ENCODE measurements at regions not wholly inside any gene's neighbourhood (a gene's known extent, or its start where the extent isn't known, plus 50 kb on each side); places are given as distances from the start of the nearest gene placed in this dataset.

DNA sequence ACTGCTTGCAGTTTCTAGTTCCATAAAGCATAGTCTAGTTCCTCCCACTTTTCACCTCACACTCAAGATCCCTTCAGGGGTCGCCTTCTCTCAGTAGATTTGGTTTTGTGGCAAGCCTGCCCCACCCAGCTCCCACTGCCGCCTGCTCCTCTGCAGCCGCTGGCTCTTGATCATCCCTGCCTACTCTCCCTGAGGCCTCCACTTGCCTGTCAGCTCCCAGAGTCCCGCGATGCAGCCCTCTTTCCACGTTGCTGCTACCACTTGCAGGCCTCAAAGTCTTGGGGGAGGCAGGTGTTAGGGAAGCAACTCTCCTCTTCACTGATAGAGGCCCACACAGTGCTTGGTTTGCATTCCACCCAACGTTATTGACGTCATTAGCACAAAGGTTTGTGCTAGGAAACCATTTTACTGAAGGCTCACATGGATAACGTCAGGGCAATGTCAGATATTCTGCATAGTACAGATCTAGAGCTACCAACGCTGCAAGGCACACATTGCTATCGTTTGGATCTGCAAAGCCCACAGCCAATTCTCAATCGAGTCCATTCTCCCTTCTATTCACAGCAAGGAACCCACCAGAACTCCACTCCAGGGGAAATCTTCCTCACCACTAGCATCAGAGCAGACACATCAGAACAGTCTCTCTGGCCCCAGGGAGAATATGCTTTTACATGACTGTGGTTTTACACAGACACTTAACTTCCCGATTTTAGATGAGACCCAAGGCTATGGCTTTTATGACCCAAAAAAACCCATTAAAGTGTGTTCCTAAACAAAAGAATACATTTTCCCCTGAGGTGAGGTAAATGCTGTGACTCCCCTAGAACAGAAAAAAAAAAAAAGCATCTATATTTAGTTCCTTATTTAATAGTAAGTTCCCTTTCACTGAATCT is 519.5 kb upstream of the CAMK1G start:
- no peak for DNase-seq (ENCODE audit: low read depth)

GRCh38 chr1:209064850-209065706 is 518.4 kb upstream of the CAMK1G start:
- DNase-seq (ENCODE audit: low read depth) = no peak

GRCh38 chr1:209072481-209072880 is 511.0 kb upstream of the CAMK1G start:
- no peak for DNase-seq (ENCODE audit: low read depth)

GRCh38 chr1:209073879-209074278 is 509.6 kb upstream of the CAMK1G start:
- DNase-seq (ENCODE audit: low read depth) = no peak

- no peak for DNase-seq (ENCODE audit: low read depth)
Observed at GRCh38 chr1:209074575-209075250, 508.8 kb upstream of the CAMK1G start.

DNA sequence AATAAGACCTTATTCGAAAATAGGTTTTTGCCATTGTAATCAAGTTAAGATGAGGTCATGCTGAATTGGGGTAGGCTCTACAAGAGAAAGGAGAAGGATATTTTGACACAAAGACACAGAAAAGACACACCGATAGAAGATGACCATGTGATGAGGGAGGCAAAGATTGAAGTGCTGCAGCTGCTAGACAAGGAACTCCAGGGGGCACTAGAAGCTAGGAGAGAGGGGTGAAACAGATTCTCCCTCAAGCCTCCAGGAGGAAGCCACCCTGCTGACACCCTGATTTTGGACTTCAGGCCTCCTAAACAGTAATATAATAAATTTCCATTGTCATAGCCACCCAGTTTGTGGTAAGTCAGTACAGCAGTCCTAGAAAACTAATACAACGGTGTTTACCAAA is 506.8 kb upstream of the CAMK1G start:
- no peak for DNase-seq (ENCODE audit: low read depth)

DNA sequence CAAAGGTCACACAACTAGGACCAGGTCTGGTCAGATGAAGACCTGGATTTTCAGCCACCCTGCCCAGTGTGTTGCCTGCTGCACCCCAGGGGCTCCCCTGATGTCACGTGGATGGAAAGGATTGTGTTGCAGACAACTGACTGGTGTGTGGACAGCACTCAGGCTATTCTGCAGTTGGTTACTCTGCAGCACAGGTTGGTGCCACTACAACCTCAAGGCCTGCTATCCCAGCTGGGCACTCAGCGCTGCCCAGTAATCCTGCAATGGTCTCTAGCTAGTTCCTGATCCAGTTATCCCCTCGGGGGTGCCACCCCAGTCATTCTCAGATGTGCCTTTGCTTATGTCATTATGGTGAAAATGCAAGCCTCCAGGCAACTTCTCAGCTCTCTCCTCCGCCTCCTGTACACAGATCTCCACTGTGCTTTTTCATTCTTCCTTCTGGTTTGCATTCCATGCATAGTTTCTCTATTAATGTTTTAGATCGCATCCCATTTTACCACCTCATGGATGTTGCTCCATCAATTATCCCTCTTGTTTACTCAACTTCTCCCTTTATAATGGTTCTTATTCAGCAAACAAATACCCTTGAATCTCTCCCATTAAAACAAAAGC is 503.2 kb upstream of the CAMK1G start:
- DNase-seq (ENCODE audit: low read depth) = no peak

DNA sequence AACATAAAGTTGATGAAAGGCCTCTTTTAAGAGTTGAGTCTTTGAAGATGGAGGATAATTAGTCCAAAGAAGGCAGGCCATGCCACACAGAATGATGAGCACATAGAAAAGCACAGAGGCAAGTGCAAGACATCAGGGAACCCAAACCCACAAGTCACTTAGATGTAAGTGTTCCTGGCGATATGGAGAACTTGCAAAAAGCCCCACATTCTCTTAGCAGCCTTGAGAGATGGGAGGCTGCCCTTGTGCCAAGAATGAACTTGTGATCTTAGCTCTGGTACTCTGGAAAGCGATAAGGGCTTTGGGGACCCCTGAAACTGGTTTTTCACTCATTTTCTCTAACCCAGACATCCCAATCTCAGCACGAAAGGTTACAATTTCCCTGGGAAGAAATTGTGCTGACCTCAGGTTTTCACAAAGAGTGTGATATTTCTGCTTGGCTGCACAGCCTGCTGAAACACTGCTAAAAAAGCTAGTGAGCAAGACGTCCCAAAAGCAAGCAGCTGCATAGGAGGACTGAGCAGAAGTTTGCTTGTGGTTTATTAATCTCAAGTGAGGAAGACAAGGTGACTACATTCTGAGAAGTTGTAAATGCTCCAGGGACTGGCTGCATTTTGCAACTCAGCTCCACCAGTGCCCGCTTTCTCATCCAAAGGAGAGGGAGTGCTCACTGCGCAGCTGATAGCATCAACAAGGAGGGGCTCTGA is 496.9 kb upstream of the CAMK1G start:
- no peak for DNase-seq (ENCODE audit: low read depth)

- no peak for DNase-seq (ENCODE audit: low read depth)
Observed at GRCh38 chr1:209094384-209094783, 489.1 kb upstream of the CAMK1G start.

- DNase-seq (ENCODE audit: low read depth) = no peak
Observed at GRCh38 chr1:209095627-209096595, 487.6 kb upstream of the CAMK1G start.

DNA sequence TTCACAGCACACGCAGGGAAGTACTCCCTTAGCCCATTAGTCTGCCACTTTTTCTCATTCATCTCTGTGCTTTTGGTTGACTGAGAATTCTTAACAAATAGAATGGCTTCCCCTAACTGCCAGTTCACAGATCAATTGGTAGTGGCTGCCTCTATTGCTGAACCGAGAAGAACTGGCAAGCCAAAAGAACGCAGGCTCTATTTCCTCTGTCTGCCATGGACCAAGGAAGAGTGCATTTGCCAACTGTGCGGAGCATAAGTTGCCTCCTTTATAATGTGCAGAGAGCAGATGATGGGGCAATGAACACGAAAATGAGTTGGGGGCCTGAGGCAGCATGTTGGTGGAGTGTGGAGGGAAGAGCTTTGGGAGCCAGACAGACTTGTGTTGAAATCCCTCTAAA is 483.1 kb upstream of the CAMK1G start:
- DNase-seq (ENCODE audit: low read depth) = no peak

DNA sequence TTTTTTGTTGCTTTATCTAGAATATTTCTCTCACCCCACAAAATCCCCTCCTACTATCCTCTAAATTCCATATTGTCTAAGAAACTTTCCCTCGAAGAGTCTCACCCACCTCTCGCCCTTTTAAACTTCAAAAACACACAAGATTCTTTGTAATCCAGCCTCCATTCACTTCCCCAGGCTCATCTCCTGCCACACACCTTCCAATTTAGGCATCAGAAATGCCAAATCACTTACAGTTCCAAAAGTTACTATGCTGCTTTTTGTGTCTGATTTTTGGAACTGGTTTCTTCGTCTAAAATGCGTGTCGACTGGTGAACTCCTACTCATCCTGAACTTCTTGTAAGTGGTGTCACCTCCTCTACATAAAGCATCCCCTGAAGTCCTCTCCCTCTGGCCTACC is 482.4 kb upstream of the CAMK1G start:
- no peak for DNase-seq (ENCODE audit: low read depth)

DNA sequence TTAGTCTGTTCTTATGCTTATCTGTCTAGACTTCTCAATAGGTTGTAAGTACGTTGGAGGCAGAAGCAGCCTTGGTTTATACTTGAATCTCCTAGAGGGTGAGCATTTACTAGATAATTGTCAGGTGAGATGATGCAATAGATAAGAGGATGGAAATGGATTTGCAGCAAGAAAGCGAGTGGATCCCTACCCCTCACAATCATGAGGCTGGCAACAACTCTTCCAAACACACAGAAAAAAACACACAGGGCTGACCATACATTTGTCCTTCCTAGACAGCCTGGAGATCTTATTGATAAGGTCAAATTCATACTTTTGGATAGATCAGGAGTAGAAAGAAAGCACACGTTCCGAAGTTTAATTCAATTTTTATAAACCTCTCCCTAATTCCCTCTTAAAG is 481.4 kb upstream of the CAMK1G start:
- DNase-seq (ENCODE audit: low read depth) = no peak

- no peak for DNase-seq (ENCODE audit: low read depth)
Observed at GRCh38 chr1:209102531-209102930, 481.0 kb upstream of the CAMK1G start.

DNA sequence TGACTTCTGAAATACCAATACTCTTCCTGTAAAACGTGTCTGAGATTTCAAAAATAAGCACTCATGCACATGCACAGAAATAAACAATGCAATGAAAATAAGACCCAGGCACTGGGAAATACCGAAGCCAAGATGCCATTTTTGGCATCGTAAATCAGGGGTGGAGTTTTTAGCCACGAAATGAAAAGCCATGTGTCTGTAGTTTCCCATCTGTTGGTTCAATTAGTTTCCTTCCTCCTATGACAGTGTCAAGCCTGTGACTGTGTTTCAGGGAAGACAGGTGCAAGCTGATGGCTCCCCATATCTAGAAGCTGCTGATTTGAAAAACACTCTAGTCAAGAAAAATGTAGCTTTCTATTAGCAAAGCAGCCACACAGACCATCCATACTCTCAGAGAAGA is 480.4 kb upstream of the CAMK1G start:
- no peak for DNase-seq (ENCODE audit: low read depth)

- DNase-seq (ENCODE audit: low read depth) = no peak
Observed at GRCh38 chr1:209104646-209105045, 478.9 kb upstream of the CAMK1G start.

DNA sequence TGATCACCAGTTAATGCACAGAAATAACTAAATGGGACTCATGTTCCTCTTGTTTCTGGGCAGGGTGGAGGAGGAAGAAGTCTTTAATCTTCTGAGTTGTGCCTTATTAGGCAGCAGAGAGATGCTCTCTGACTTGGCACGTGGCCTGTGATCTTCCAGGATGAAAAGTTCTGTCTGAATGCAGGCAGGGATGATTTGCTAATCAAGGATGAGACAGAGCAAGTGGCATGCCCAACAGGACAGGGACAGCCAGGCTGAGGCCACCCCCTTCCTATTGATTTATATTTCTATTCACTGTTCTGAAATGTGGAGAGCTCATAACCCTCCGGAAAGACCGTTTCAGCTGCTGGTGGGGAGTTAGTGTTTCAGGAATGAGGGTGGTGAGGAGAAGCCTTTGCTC is 477.8 kb upstream of the CAMK1G start:
- DNase-seq (ENCODE audit: low read depth) = no peak

DNA sequence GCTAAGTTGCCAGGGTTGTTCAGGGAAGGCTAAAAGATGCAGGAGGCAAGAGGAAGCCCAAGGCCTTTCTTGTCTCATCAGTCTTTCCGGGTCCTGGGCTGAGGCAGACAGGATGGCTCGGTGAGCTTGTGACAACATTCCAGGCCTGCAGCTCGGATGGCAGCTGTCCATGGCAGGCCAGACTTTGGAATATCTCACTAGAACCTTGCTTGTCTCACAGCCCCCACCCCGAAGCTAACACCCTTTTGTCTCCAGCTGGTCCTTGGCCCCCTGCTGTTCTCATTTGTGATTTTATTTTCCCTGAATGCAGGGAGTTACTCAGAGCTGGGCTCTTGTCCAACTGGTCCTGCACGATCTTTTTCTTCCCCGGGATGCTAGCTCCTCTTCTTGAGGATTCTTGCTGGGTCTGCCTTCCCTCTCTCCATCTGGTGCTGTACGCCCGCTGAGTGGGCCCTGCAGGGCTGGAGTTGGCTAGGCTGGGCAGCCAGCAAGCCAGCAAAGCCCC is 477.2 kb upstream of the CAMK1G start:
- no peak for DNase-seq (ENCODE audit: low read depth)

- no peak for DNase-seq (ENCODE audit: low read depth)
Observed at GRCh38 chr1:209106861-209107260, 476.7 kb upstream of the CAMK1G start.

DNA sequence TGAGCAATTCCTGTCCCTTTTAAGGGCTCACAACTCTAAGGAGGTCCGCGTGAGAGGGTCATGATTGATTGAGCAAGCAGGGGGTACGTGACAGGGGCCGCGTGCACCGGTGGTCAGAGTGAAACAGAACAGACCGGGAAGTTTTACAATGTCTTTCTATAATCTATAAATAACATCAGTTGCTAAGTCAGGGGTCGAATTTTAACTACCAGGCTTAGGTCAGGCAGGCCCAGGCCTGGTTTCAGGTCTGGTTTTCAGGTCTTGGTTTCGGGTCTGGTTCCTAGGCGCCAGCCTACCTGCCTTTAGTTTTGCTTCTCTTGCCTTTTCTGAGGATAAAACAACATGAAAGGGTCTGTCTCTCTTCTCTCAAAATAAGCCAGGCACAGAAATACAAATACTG is 476.0 kb upstream of the CAMK1G start:
- no peak for DNase-seq (ENCODE audit: low read depth)

Measured in stimulated activated CD8-positive, alpha-beta memory T cell treated with anti-CD3 and anti-CD28 coated beads, Interleukin-15, amount 100 ng/mL, for 1 hour (primary cell).